Iris pigment epithelial cell (primary cell): ENCODE measurements at regions not wholly inside any gene's neighbourhood (a gene's known extent, or its start where the extent isn't known, plus 50 kb on each side); places are given as distances from the start of the nearest gene placed in this dataset.
A peak's percentile ranks its signal among the peaks of the same experiment; 100 is the strongest.

Experiments used
- DNase-seq: peaks from one replicate; pipeline ENCODE4 v3.0.0-alpha.2; 2011; ENCODE audit warnings: low read depth

GRCh38 chr4:123841447-123842121, 445.0 kb downstream of the SPRY1 start:
- DNase-seq: no peak

GRCh38 chr4:123843137-123843536, 446.5 kb downstream of the SPRY1 start:
- no peak for DNase-seq

- no peak for DNase-seq
Observed at GRCh38 chr4:123844374-123844773, 447.8 kb downstream of the SPRY1 start.

- no peak for DNase-seq
Observed at GRCh38 chr4:123846092-123846491, 449.5 kb downstream of the SPRY1 start.

- no peak for DNase-seq
Observed at GRCh38 chr4:123846561-123846960, 450.0 kb downstream of the SPRY1 start.

- no peak for DNase-seq
Observed at GRCh38 chr4:123848606-123849005, 452.0 kb downstream of the SPRY1 start.

GRCh38 chr4:123849495-123849894, 452.9 kb downstream of the SPRY1 start:
- DNase-seq: no peak

GRCh38 chr4:123851521-123851920, 454.9 kb downstream of the SPRY1 start:
- DNase-seq: no peak

GRCh38 chr4:123853651-123854050, 457.1 kb downstream of the SPRY1 start:
- no peak for DNase-seq

- DNase-seq: peak; percentile 50
Observed at GRCh38 chr4:123856689-123857545, 460.3 kb downstream of the SPRY1 start.

GRCh38 chr4:123858465-123858864, 461.9 kb downstream of the SPRY1 start:
- no peak for DNase-seq

GRCh38 chr4:123862812-123863211, 466.2 kb downstream of the SPRY1 start:
- DNase-seq: no peak

- DNase-seq: no peak
Observed at GRCh38 chr4:123866796-123867195, 470.2 kb downstream of the SPRY1 start.

- peak; percentile 34 for DNase-seq
Observed at GRCh38 chr4:123867910-123868587, 471.5 kb downstream of the SPRY1 start.

- no peak for DNase-seq
Observed at GRCh38 chr4:123869286-123870215, 473.0 kb downstream of the SPRY1 start.

GRCh38 chr4:123870216-123870876, 473.8 kb downstream of the SPRY1 start:
- no peak for DNase-seq

- DNase-seq: no peak
Observed at GRCh38 chr4:123871341-123871740, 474.7 kb downstream of the SPRY1 start.

- no peak for DNase-seq
Observed at GRCh38 chr4:123874063-123874462, 477.5 kb downstream of the SPRY1 start.

GRCh38 chr4:123876143-123876542, 479.5 kb downstream of the SPRY1 start:
- no peak for DNase-seq

GRCh38 chr4:123876671-123877101, 480.1 kb downstream of the SPRY1 start:
- no peak for DNase-seq

GRCh38 chr4:123877551-123877950, 481.0 kb downstream of the SPRY1 start:
- DNase-seq: peak; percentile 79
